OCI-LY1 (cell line): ENCODE measurements at regions not wholly inside any gene's neighbourhood (a gene's known extent, or its start where the extent isn't known, plus 50 kb on each side); places are given as distances from the start of the nearest gene placed in this dataset.

Experiments used
- H2AFZ ChIP-seq: fragments of 200-600 bp; sonication (generic), shearing (Covaris generic); 2 replicates; pipeline ENCODE4 v1.6.0; 2014; ENCODE audit warnings: antibody characterized with exemption, mild to moderate bottlenecking, low read length
- H3F3A ChIP-seq: fragments of 200-600 bp; sonication (generic), shearing (Covaris generic); 2 replicates; pipeline ENCODE4 v1.6.0; 2014; ENCODE audit warnings: mild to moderate bottlenecking, antibody characterized with exemption, low read length, moderate library complexity; ENCODE audit not compliant: insufficient read depth
- H3K27ac ChIP-seq: fragments of 200-600 bp; sonication (generic); 2 replicates; pipeline ENCODE4 v1.5.1; 2014; ENCODE audit warnings: low read length, mixed run types, mild to moderate bottlenecking, low read depth; ENCODE audit not compliant: poor library complexity, severe bottlenecking
- H3K27me3 ChIP-seq: fragments of 200-600 bp; sonication (generic); 2 replicates; pipeline ENCODE4 v1.6.0; 2014; ENCODE audit warnings: antibody characterized with exemption, mild to moderate bottlenecking, low read length, moderate library complexity; ENCODE audit not compliant: insufficient read depth
- H3K36me3 ChIP-seq: fragments of 200-600 bp; sonication (generic); 2 replicates; pipeline ENCODE4 v1.6.1; 2014; ENCODE audit warnings: mild to moderate bottlenecking, antibody characterized with exemption, low read length, moderate library complexity, mixed read lengths; ENCODE audit not compliant: insufficient read depth
- H3K4me1 ChIP-seq: fragments of 200-600 bp; sonication (generic); 2 replicates; pipeline ENCODE4 v1.5.1; 2014; ENCODE audit warnings: mild to moderate bottlenecking, low read length, moderate library complexity; ENCODE audit not compliant: insufficient read depth, severe bottlenecking
- H3K4me2 ChIP-seq: fragments of 200-600 bp; sonication (generic), shearing (Covaris generic); 2 replicates; pipeline ENCODE4 v1.6.1; 2014; ENCODE audit warnings: low read length
- H3K4me3 ChIP-seq: fragments of 200-600 bp; sonication (generic); 2 replicates; pipeline ENCODE4 v1.5.1; 2014; ENCODE audit warnings: low read length, low read depth, mild to moderate bottlenecking, mixed read lengths; ENCODE audit not compliant: poor library complexity, severe bottlenecking
- H3K79me2 ChIP-seq: fragments of 200-600 bp; shearing (Covaris generic); 2 replicates; pipeline ENCODE4 v1.6.1; 2016; ENCODE audit warnings: mixed run types, low read length, mixed read lengths; ENCODE audit not compliant: insufficient read depth
- H3K9ac ChIP-seq: fragments of 200-600 bp; sonication (generic), shearing (Covaris generic); 2 replicates; pipeline ENCODE4 v1.6.1; 2014; ENCODE audit warnings: mild to moderate bottlenecking, low read length, mixed read lengths
- H3K9me2 ChIP-seq: fragments of 200-600 bp; sonication (generic), shearing (Covaris generic); 2 replicates; pipeline ENCODE4 v1.6.1; 2014; ENCODE audit warnings: low read depth, mild to moderate bottlenecking, low read length, mixed read lengths
- H3K9me3 ChIP-seq: fragments of 200-600 bp; shearing (Covaris generic); 2 replicates; pipeline ENCODE4 v1.6.1; 2014; ENCODE audit warnings: low read length, mixed read lengths
- H4K20me1 ChIP-seq: fragments of 200-600 bp; sonication (generic), shearing (Covaris generic); 2 replicates; pipeline ENCODE4 v1.6.0; 2016; ENCODE audit warnings: mild to moderate bottlenecking, low read length; ENCODE audit not compliant: insufficient read depth
- EZH2 ChIP-seq: fragments of 200-600 bp; sonication (generic), shearing (Covaris generic); IDR thresholded peaks from 2 replicates; pipeline ENCODE4 v1.8.0; 2017; ENCODE audit warnings: borderline replicate concordance, mixed run types, mild to moderate bottlenecking, antibody characterized with exemption, low read length, moderate library complexity, mixed read lengths
- TF ChIP-seq, protein P1 (sequence below): fragments of 200-600 bp; sonication (generic), shearing (Covaris generic); IDR thresholded peaks from 2 replicates; pipeline ENCODE4 v1.5.1; 2017; ENCODE audit warnings: mild to moderate bottlenecking, antibody characterized with exemption, low read length, moderate library complexity, mixed read lengths

GRCh38 chr20:59458645-59459044 lies 145.7 kb upstream of the PHACTR3 start:
- no peaks in the 10 kb centered on the region for H3K27me3 ChIP-seq
- no peaks in the 10 kb centered on the region for H3K36me3 ChIP-seq
- no peaks in the 10 kb centered on the region for H3F3A ChIP-seq
- no peaks in the 10 kb centered on the region for H3K9me3 ChIP-seq
- H3K79me2 ChIP-seq, result no peaks in the 10 kb centered on the region
- H3K9ac ChIP-seq, result no peak overlapping the region
- no peak overlapping the region for H3K4me3 ChIP-seq
- no peaks in the 10 kb centered on the region for H3K4me1 ChIP-seq
- H3K27ac ChIP-seq, result no peak overlapping the region
- H3K9me2 ChIP-seq, result no peaks in the 10 kb centered on the region
- H2AFZ ChIP-seq, result no peak overlapping the region
- no peak overlapping the region for H3K4me2 ChIP-seq
- no peaks in the 10 kb centered on the region for H4K20me1 ChIP-seq
- no peak for TF ChIP-seq EZH2

DNA sequence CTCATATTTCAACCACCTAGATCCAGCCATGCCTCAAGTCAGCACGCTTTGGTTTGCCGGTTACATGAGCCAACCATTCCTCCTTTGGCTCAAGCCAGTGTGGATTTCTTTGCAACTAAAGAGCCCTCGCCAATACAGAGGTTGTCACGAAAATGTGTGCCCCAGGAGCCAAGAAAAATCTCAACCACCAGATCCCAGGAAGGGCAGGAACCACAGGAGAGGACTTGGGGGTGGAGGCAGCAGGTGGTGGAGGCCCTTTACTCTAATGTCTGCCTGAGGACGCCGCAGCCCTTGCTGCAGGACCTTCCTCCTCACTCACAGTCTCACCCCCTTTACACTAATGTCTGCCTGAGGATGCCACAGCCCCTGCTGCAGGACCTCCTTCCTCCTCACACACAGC lies 144.8 kb upstream of the PHACTR3 start:
- Histone ChIP-seq H4K20me1 (no peaks in the 10 kb centered on the region), H3K27ac (no peak overlapping the region), H2AFZ (no peak overlapping the region), H3K27me3 (no peaks in the 10 kb centered on the region), H3K36me3 (no peaks in the 10 kb centered on the region), H3K9ac (no peak overlapping the region), H3F3A (no peaks in the 10 kb centered on the region), H3K4me2 (no peak overlapping the region), H3K9me3 (no peaks in the 10 kb centered on the region), H3K4me1 (no peaks in the 10 kb centered on the region), H3K4me3 (no peak overlapping the region), H3K9me2 (no peaks in the 10 kb centered on the region), H3K79me2 (no peaks in the 10 kb centered on the region)
- no peak for TF ChIP-seq EZH2
- TF ChIP-seq, protein P1, sequence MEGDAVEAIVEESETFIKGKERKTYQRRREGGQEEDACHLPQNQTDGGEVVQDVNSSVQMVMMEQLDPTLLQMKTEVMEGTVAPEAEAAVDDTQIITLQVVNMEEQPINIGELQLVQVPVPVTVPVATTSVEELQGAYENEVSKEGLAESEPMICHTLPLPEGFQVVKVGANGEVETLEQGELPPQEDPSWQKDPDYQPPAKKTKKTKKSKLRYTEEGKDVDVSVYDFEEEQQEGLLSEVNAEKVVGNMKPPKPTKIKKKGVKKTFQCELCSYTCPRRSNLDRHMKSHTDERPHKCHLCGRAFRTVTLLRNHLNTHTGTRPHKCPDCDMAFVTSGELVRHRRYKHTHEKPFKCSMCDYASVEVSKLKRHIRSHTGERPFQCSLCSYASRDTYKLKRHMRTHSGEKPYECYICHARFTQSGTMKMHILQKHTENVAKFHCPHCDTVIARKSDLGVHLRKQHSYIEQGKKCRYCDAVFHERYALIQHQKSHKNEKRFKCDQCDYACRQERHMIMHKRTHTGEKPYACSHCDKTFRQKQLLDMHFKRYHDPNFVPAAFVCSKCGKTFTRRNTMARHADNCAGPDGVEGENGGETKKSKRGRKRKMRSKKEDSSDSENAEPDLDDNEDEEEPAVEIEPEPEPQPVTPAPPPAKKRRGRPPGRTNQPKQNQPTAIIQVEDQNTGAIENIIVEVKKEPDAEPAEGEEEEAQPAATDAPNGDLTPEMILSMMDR, result no peak

GRCh38 chr20:59460352-59460751 lies 144.0 kb upstream of the PHACTR3 start:
- H3K9ac ChIP-seq, result no peak overlapping the region
- TF ChIP-seq, protein P1, result no peak
- no peak for TF ChIP-seq EZH2
- H3K9me3 ChIP-seq, result no peaks in the 10 kb centered on the region
- H4K20me1 ChIP-seq, result no peaks in the 10 kb centered on the region
- no peaks in the 10 kb centered on the region for H3K9me2 ChIP-seq
- H3K36me3 ChIP-seq, result no peaks in the 10 kb centered on the region
- no peaks in the 10 kb centered on the region for H3K79me2 ChIP-seq
- no peaks in the 10 kb centered on the region for H3F3A ChIP-seq
- H3K27ac ChIP-seq, result no peak overlapping the region
- no peak overlapping the region for H2AFZ ChIP-seq
- H3K4me3 ChIP-seq, result no peak overlapping the region
- no peaks in the 10 kb centered on the region for H3K27me3 ChIP-seq
- no peak overlapping the region for H3K4me2 ChIP-seq
- H3K4me1 ChIP-seq, result no peaks in the 10 kb centered on the region

GRCh38 chr20:59461526-59461925 lies 142.8 kb upstream of the PHACTR3 start:
- no peaks in the 10 kb centered on the region for H3K36me3 ChIP-seq
- no peaks in the 10 kb centered on the region for H3K9me3 ChIP-seq
- no peak overlapping the region for H2AFZ ChIP-seq
- no peaks in the 10 kb centered on the region for H3K4me1 ChIP-seq
- H3F3A ChIP-seq, result no peaks in the 10 kb centered on the region
- H3K9me2 ChIP-seq, result no peaks in the 10 kb centered on the region
- H3K4me3 ChIP-seq, result no peak overlapping the region
- H3K27me3 ChIP-seq, result no peaks in the 10 kb centered on the region
- no peak overlapping the region for H3K27ac ChIP-seq
- no peak overlapping the region for H3K4me2 ChIP-seq
- TF ChIP-seq, protein P1, result no peak
- no peak for TF ChIP-seq EZH2
- H3K9ac ChIP-seq, result no peak overlapping the region
- no peaks in the 10 kb centered on the region for H3K79me2 ChIP-seq
- H4K20me1 ChIP-seq, result no peaks in the 10 kb centered on the region
